ENCODE measurements at regions not wholly inside any gene's neighbourhood (a gene's known extent, or its start where the extent isn't known, plus 50 kb on each side); places are given as distances from the start of the nearest gene placed in this dataset.
"Not testable (repeated sequence)": the region's sequence is repeated elsewhere in the genome, so short reads cannot be mapped to it uniquely, and the experiment has no call there.

GRCh38 chr11:42881335-42881734 lies 430.5 kb upstream of the API5 start:
- not testable (repeated sequence) for H3K27me3 ChIP-seq (ENCODE audit: insufficient read depth, low read length, poor library complexity)
- no CpG with 5 or more reads among the region's 17 CpGs for WGBS (ENCODE audit: extremely low coverage, insufficient coverage, low lambda C conversion rate)

DNA sequence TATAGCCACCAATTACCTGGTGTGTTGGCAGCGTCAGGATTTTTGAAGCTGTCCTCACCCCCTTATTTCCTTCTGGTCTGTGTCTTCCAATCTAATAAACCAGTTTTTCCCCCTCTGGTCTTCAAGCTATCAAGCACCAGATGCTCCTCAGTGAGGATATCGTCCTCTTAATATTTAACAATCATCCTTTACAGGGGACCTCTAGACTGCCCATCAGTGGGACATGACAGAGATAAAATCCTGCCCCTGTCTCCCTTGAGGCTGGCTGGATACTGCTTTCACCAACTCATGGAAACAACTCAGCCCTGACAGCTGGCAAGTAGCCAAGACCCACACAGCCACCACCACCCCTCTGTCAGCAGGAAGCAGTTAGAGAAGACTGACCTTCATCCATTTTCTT lies 421.0 kb upstream of the API5 start:
- no CpG with 5 or more reads among the region's 2 CpGs for WGBS (ENCODE audit: extremely low coverage, insufficient coverage, low lambda C conversion rate)
- Histone ChIP-seq H3K4me1 (ENCODE audit: control insufficient read depth, low read depth, low read length) (no peaks in the 10 kb centered on the region), H3K27me3 (ENCODE audit: insufficient read depth, low read length, poor library complexity) (no peaks in the 10 kb centered on the region), H2BK120ac (ENCODE audit: low read depth, low read length) (no peak overlapping the region), H2BK5ac (ENCODE audit: low read length) (no peak overlapping the region), H3K56ac (ENCODE audit: low read length) (no peak overlapping the region), H3K79me2 (ENCODE audit: control insufficient read depth, insufficient read depth, low read length) (no peaks in the 10 kb centered on the region), H3K4ac (ENCODE audit: low read depth, low read length) (no peak overlapping the region), H2BK15ac (replicated peaks; ENCODE audit: low read depth) (no peak overlapping the region), H2AK5ac (ENCODE audit: low read length) (no peak overlapping the region), H3K23ac (ENCODE audit: low read length) (no peak overlapping the region), H4K5ac (ENCODE audit: low read length) (no peak overlapping the region), H3K18ac (ENCODE audit: low read length) (no peak overlapping the region), H3K4me3 (ENCODE audit: low read length) (no peak overlapping the region), H3K79me1 (ENCODE audit: low read length) (no peaks in the 10 kb centered on the region), H3K27ac (ENCODE audit: low read depth, low read length) (no peak overlapping the region), H3K4me2 (ENCODE audit: low read length) (no peak overlapping the region), H3K9ac (ENCODE audit: low read length) (no peak overlapping the region), H4K8ac (ENCODE audit: low read depth, low read length) (no peak overlapping the region), H3K36me3 (ENCODE audit: control insufficient read depth, insufficient read depth, low read length) (no peaks in the 10 kb centered on the region)
- DNase-seq, result no peak

More at GRCh38 chr11:42881335-42881734, 430.5 kb upstream of the API5 start:
- not testable (repeated sequence) for DNase-seq; H2BK120ac ChIP-seq (ENCODE audit: low read depth, low read length); H3K23ac ChIP-seq (ENCODE audit: low read length); H2BK15ac ChIP-seq (replicated peaks; ENCODE audit: low read depth); H4K5ac ChIP-seq (ENCODE audit: low read length); H3K4ac ChIP-seq (ENCODE audit: low read depth, low read length); H2AK5ac ChIP-seq (ENCODE audit: low read length); H3K79me2 ChIP-seq (ENCODE audit: control insufficient read depth, insufficient read depth, low read length); H3K4me1 ChIP-seq (ENCODE audit: control insufficient read depth, low read depth, low read length); H2BK5ac ChIP-seq (ENCODE audit: low read length); H3K18ac ChIP-seq (ENCODE audit: low read length); H3K56ac ChIP-seq (ENCODE audit: low read length); H4K8ac ChIP-seq (ENCODE audit: low read depth, low read length); H3K79me1 ChIP-seq (ENCODE audit: low read length); H3K36me3 ChIP-seq (ENCODE audit: control insufficient read depth, insufficient read depth, low read length); H3K4me2 ChIP-seq (ENCODE audit: low read length); H3K27ac ChIP-seq (ENCODE audit: low read depth, low read length); H3K9ac ChIP-seq (ENCODE audit: low read length); H3K4me3 ChIP-seq (ENCODE audit: low read length)

DNA sequence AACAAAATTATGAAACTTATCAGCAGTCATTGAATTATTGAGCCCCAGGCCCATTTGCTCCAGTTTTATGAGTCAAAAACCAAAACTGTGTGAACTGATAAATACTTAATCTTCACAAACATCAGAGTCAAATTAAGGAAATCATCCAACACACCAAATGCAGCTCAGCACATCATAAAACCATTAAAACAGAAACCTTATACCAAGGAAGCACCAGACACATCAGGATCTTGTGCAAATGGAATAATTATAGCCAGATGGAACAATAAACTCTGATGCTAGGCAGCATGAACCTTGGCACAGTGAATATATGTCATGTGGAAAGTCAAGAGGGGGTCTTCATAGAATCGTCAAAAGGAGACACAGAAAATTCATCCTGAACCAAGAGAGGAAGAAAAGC lies 410.7 kb upstream of the API5 start:
- no peaks in the 10 kb centered on the region for H3K79me2 ChIP-seq (ENCODE audit: control insufficient read depth, insufficient read depth, low read length)
- WGBS (ENCODE audit: extremely low coverage, insufficient coverage, low lambda C conversion rate), result no CpG with 5 or more reads among the region's 1 CpG

GRCh38 chr11:42906226-42906625 lies 405.6 kb upstream of the API5 start:
- H3K4me3 ChIP-seq (ENCODE audit: low read length), result no peak overlapping the region
- H3K27me3 ChIP-seq (ENCODE audit: insufficient read depth, low read length, poor library complexity), result no peaks in the 10 kb centered on the region
- no peaks in the 10 kb centered on the region for H3K4me1 ChIP-seq (ENCODE audit: control insufficient read depth, low read depth, low read length)
- H3K79me1 ChIP-seq (ENCODE audit: low read length), result no peaks in the 10 kb centered on the region
- no peak overlapping the region for H2AK5ac ChIP-seq (ENCODE audit: low read length)
- no peak overlapping the region for H2BK15ac ChIP-seq (replicated peaks; ENCODE audit: low read depth)
- DNase-seq, result no peak
- no peak overlapping the region for H2BK120ac ChIP-seq (ENCODE audit: low read depth, low read length)
- WGBS (ENCODE audit: extremely low coverage, insufficient coverage, low lambda C conversion rate), result no CpG with 5 or more reads among the region's 7 CpGs
- no peak overlapping the region for H3K4me2 ChIP-seq (ENCODE audit: low read length)
- H3K56ac ChIP-seq (ENCODE audit: low read length), result no peak overlapping the region
- H4K5ac ChIP-seq (ENCODE audit: low read length), result no peak overlapping the region
- H3K18ac ChIP-seq (ENCODE audit: low read length), result no peak overlapping the region
- H4K8ac ChIP-seq (ENCODE audit: low read depth, low read length), result no peak overlapping the region
- no peaks in the 10 kb centered on the region for H3K36me3 ChIP-seq (ENCODE audit: control insufficient read depth, insufficient read depth, low read length)
- H3K4ac ChIP-seq (ENCODE audit: low read depth, low read length), result no peak overlapping the region
- no peak overlapping the region for H3K9ac ChIP-seq (ENCODE audit: low read length)
- H3K27ac ChIP-seq (ENCODE audit: low read depth, low read length), result no peak overlapping the region
- H3K23ac ChIP-seq (ENCODE audit: low read length), result no peak overlapping the region
- H2BK5ac ChIP-seq (ENCODE audit: low read length), result no peak overlapping the region
- no peaks in the 10 kb centered on the region for H3K79me2 ChIP-seq (ENCODE audit: control insufficient read depth, insufficient read depth, low read length)

More for the DNA sequence above, 410.7 kb upstream of the API5 start:
- Histone ChIP-seq H3K36me3 (ENCODE audit: control insufficient read depth, insufficient read depth, low read length) (no peaks in the 10 kb centered on the region), H3K9ac (ENCODE audit: low read length) (no peak overlapping the region), H3K4me1 (ENCODE audit: control insufficient read depth, low read depth, low read length) (no peaks in the 10 kb centered on the region), H2BK5ac (ENCODE audit: low read length) (no peak overlapping the region), H3K4ac (ENCODE audit: low read depth, low read length) (no peak overlapping the region), H4K5ac (ENCODE audit: low read length) (no peak overlapping the region), H3K18ac (ENCODE audit: low read length) (no peak overlapping the region), H2AK5ac (ENCODE audit: low read length) (no peak overlapping the region), H4K8ac (ENCODE audit: low read depth, low read length) (no peak overlapping the region), H2BK120ac (ENCODE audit: low read depth, low read length) (no peak overlapping the region), H3K56ac (ENCODE audit: low read length) (no peak overlapping the region), H3K79me1 (ENCODE audit: low read length) (no peaks in the 10 kb centered on the region), H3K27me3 (ENCODE audit: insufficient read depth, low read length, poor library complexity) (no peaks in the 10 kb centered on the region), H3K4me3 (ENCODE audit: low read length) (no peak overlapping the region), H3K4me2 (ENCODE audit: low read length) (no peak overlapping the region), H3K27ac (ENCODE audit: low read depth, low read length) (no peak overlapping the region), H2BK15ac (replicated peaks; ENCODE audit: low read depth) (no peak overlapping the region), H3K23ac (ENCODE audit: low read length) (no peak overlapping the region)
- DNase-seq, result no peak

DNA sequence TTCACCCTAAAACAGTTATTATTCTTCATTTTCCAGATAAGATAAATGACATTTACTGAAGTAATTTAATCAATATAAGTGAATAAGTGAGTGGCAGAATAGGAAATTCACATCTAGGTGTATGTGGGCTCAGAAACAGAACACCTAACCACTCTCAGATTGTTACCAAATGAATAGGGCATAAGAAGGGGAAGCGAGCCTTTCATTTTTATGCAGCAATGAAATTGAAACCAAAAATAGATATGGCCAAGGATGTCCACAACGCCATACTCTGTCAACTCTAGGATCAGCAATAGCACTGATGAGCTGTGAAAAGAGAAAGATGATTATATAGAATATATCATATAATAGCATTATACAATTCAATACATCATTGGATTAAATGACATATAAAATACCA lies 398.1 kb upstream of the API5 start:
- Histone ChIP-seq H3K79me2 (ENCODE audit: control insufficient read depth, insufficient read depth, low read length) (no peaks in the 10 kb centered on the region), H4K8ac (ENCODE audit: low read depth, low read length) (no peak overlapping the region), H3K9ac (ENCODE audit: low read length) (no peak overlapping the region), H3K4me1 (ENCODE audit: control insufficient read depth, low read depth, low read length) (no peaks in the 10 kb centered on the region), H3K4ac (ENCODE audit: low read depth, low read length) (no peak overlapping the region), H2BK5ac (ENCODE audit: low read length) (no peak overlapping the region), H3K79me1 (ENCODE audit: low read length) (no peaks in the 10 kb centered on the region), H3K23ac (ENCODE audit: low read length) (no peak overlapping the region), H2BK120ac (ENCODE audit: low read depth, low read length) (no peak overlapping the region), H3K27ac (ENCODE audit: low read depth, low read length) (no peak overlapping the region), H3K18ac (ENCODE audit: low read length) (no peak overlapping the region), H2BK15ac (replicated peaks; ENCODE audit: low read depth) (no peak overlapping the region), H4K5ac (ENCODE audit: low read length) (no peak overlapping the region), H3K56ac (ENCODE audit: low read length) (no peak overlapping the region), H3K27me3 (ENCODE audit: insufficient read depth, low read length, poor library complexity) (no peaks in the 10 kb centered on the region), H3K4me2 (ENCODE audit: low read length) (no peak overlapping the region), H3K4me3 (ENCODE audit: low read length) (no peak overlapping the region), H2AK5ac (ENCODE audit: low read length) (no peak overlapping the region), H3K36me3 (ENCODE audit: control insufficient read depth, insufficient read depth, low read length) (no peaks in the 10 kb centered on the region)
- no peak for DNase-seq
- WGBS (ENCODE audit: extremely low coverage, insufficient coverage, low lambda C conversion rate), result no CpG with 5 or more reads among the region's 2 CpGs

GRCh38 chr11:42923651-42924050 lies 388.1 kb upstream of the API5 start:
- Histone ChIP-seq H3K4me2 (ENCODE audit: low read length) (no peak overlapping the region), H2BK5ac (ENCODE audit: low read length) (no peak overlapping the region), H4K5ac (ENCODE audit: low read length) (no peak overlapping the region), H3K4me1 (ENCODE audit: control insufficient read depth, low read depth, low read length) (no peaks in the 10 kb centered on the region), H4K8ac (ENCODE audit: low read depth, low read length) (no peak overlapping the region), H3K9ac (ENCODE audit: low read length) (no peak overlapping the region), H3K18ac (ENCODE audit: low read length) (no peak overlapping the region), H3K36me3 (ENCODE audit: control insufficient read depth, insufficient read depth, low read length) (no peaks in the 10 kb centered on the region), H3K27me3 (ENCODE audit: insufficient read depth, low read length, poor library complexity) (no peaks in the 10 kb centered on the region), H2BK120ac (ENCODE audit: low read depth, low read length) (no peak overlapping the region), H3K4me3 (ENCODE audit: low read length) (no peak overlapping the region), H2BK15ac (replicated peaks; ENCODE audit: low read depth) (no peak overlapping the region), H3K4ac (ENCODE audit: low read depth, low read length) (no peak overlapping the region), H3K79me1 (ENCODE audit: low read length) (no peaks in the 10 kb centered on the region), H3K23ac (ENCODE audit: low read length) (no peak overlapping the region), H2AK5ac (ENCODE audit: low read length) (no peak overlapping the region), H3K27ac (ENCODE audit: low read depth, low read length) (no peak overlapping the region), H3K79me2 (ENCODE audit: control insufficient read depth, insufficient read depth, low read length) (no peaks in the 10 kb centered on the region), H3K56ac (ENCODE audit: low read length) (no peak overlapping the region)
- no CpG with 5 or more reads among the region's 3 CpGs for WGBS (ENCODE audit: extremely low coverage, insufficient coverage, low lambda C conversion rate)
- DNase-seq, result no peak
